A673 (cell line): ENCODE measurements at regions not wholly inside any gene's neighbourhood (a gene's known extent, or its start where the extent isn't known, plus 50 kb on each side); places are given as distances from the start of the nearest gene placed in this dataset.

Source experiments
- BruUV-seq: library from RNA; stranded (reverse); fragments of 400-500 nt; replicated peaks from 2 replicates; lab custom pipeline; 2021; lab: Mats Ljungman, UMichigan
- CTCF ChIA-PET: fragments of 300-600 bp; sonication (Branson Sonifier 250); formaldehyde crosslinking; loops from one replicate; lab custom pipeline; 2022; ENCODE audit warnings: antibody characterized with exemption; lab: Charles Lee
- POLR2A ChIA-PET: fragments of 300-600 bp; sonication (Branson Sonifier 250); formaldehyde crosslinking; loops from one replicate; lab custom pipeline; 2022; ENCODE audit warnings: antibody characterized with exemption; ENCODE audit not compliant: low non-redundant PET; lab: Charles Lee
- DNase-seq: peaks from one replicate; pipeline ENCODE4 v3.0.0-alpha.2; 2015; ENCODE audit warnings: low spot score
- H3K27ac ChIP-seq: fragments of 200-600 bp; sonication (generic); 2 replicates; pipeline ENCODE4 v1.5.1; 2016; ENCODE audit warnings: mixed run types, low read depth, mild to moderate bottlenecking, mixed read lengths, antibody characterized with exemption, low read length; ENCODE audit not compliant: poor library complexity, severe bottlenecking
- H3K27me3 ChIP-seq: fragments of 200-600 bp; sonication (generic); replicated peaks from 2 replicates; pipeline ENCODE4 v1.6.1; 2017; ENCODE audit warnings: mixed run types, low read depth, mild to moderate bottlenecking, mixed read lengths, antibody characterized with exemption, low read length; ENCODE audit not compliant: insufficient read depth, poor library complexity
- H3K36me3 ChIP-seq: fragments of 200-600 bp; sonication (generic); 2 replicates; pipeline ENCODE4 v1.6.1; 2016; ENCODE audit warnings: mixed run types, mild to moderate bottlenecking, mixed read lengths, antibody characterized with exemption, low read length; ENCODE audit not compliant: insufficient read depth, poor library complexity, severe bottlenecking
- H3K4me1 ChIP-seq: fragments of 200-600 bp; sonication (generic); 2 replicates; pipeline ENCODE4 v1.6.1; 2017; ENCODE audit warnings: mixed run types, mild to moderate bottlenecking, mixed read lengths, antibody characterized with exemption, low read length; ENCODE audit not compliant: insufficient read depth, poor library complexity, severe bottlenecking
- H3K4me3 ChIP-seq: fragments of 200-600 bp; sonication (generic); 2 replicates; pipeline ENCODE4 v1.5.1; 2016; ENCODE audit warnings: low read depth, mixed run types, mild to moderate bottlenecking, mixed read lengths, low read length; ENCODE audit not compliant: poor library complexity, severe bottlenecking
- H3K9me3 ChIP-seq: fragments of 200-600 bp; sonication (generic); 2 replicates; pipeline ENCODE4 v1.6.1; 2016; ENCODE audit warnings: mixed run types, low read depth, mild to moderate bottlenecking, mixed read lengths, antibody characterized with exemption, low read length; ENCODE audit not compliant: poor library complexity, severe bottlenecking
- CTCF ChIP-seq: fragments of 300-800, 200-600 bp; sonication (generic); conservative IDR thresholded peaks from 2 replicates; pipeline ENCODE4 v1.5.1; 2017; ENCODE audit warnings: low read depth, mild to moderate bottlenecking, antibody characterized with exemption, low read length, moderate library complexity, mixed read lengths
- EZH2 ChIP-seq: fragments of 200-600 bp; sonication (generic); IDR thresholded peaks from 2 replicates; pipeline ENCODE4 v1.6.1; 2017; ENCODE audit warnings: borderline replicate concordance, low read depth, mild to moderate bottlenecking, mixed read lengths, antibody characterized with exemption, low read length; ENCODE audit not compliant: poor library complexity, severe bottlenecking
- intact Hi-C: fragments of 100-400 bp; cut with micrococcal nuclease; formaldehyde crosslinking; loops from one replicate; pipeline ENCODE4 v1.10.0; 2022; ENCODE audit not compliant: unreplicated experiment

GRCh38 chr20:22088882-22089281, 383.4 kb downstream of the PAX1 start:
- no peak for DNase-seq
- intact Hi-C loops: no loop called here
- Histone ChIP-seq H3K9me3 (peaks cover 4% of the 10 kb centered on the region), H3K27ac (no peak overlapping the region), H3K36me3 (no peaks in the 10 kb centered on the region), H3K4me3 (no peak overlapping the region), H3K4me1 (no peaks in the 10 kb centered on the region), H3K27me3 (no peaks in the 10 kb centered on the region)
- ChIA-PET POLR2A (no interaction called here), CTCF (no interaction called here)
- TF ChIP-seq EZH2: no peak
- TF ChIP-seq CTCF: no peak
- no TSS peak for BruUV-seq

GRCh38 chr20:22080985-22081384, 375.5 kb downstream of the PAX1 start:
- peaks cover 3% of the 10 kb centered on the region for H3K9me3 ChIP-seq
- no peaks in the 10 kb centered on the region for H3K4me1 ChIP-seq
- no peak for TF ChIP-seq EZH2
- no peak for TF ChIP-seq CTCF
- no peak for DNase-seq
- ChIA-PET CTCF (no interaction called here), POLR2A (no interaction called here)
- no TSS peak for BruUV-seq
- H3K27ac ChIP-seq: no peak overlapping the region
- intact Hi-C loops: no loop called here
- no peaks in the 10 kb centered on the region for H3K27me3 ChIP-seq
- no peak overlapping the region for H3K4me3 ChIP-seq
- H3K36me3 ChIP-seq: no peaks in the 10 kb centered on the region

GRCh38 chr20:22074635-22075034, 369.2 kb downstream of the PAX1 start:
- no TSS peak for BruUV-seq
- no peak for DNase-seq
- H3K27me3 ChIP-seq: no peaks in the 10 kb centered on the region
- ChIA-PET CTCF (no interaction called here), POLR2A (no interaction called here)
- TF ChIP-seq EZH2: no peak
- no peak for TF ChIP-seq CTCF
- H3K9me3 ChIP-seq: no peaks in the 10 kb centered on the region
- H3K4me1 ChIP-seq: no peaks in the 10 kb centered on the region
- no peak overlapping the region for H3K27ac ChIP-seq
- no peaks in the 10 kb centered on the region for H3K36me3 ChIP-seq
- no peak overlapping the region for H3K4me3 ChIP-seq
- intact Hi-C loops: no loop called here
